ENCODE measurements at regions not wholly inside any gene's neighbourhood (a gene's known extent, or its start where the extent isn't known, plus 50 kb on each side); places are given as distances from the start of the nearest gene placed in this dataset.

GRCh38 chr6:163991321-163991720, 576.8 kb downstream of the QKI start:
- TF ChIP-seq CTCF (IDR thresholded peaks at IDR 0.05; ENCODE audit: control insufficient read depth, insufficient read depth, low read depth, low read length, missing control alignments), result no peak
- no peak overlapping the region for H3K4me3 ChIP-seq (ENCODE audit: control insufficient read depth, low read depth, low read length)
- DNase-seq (ENCODE audit: low read depth), result no peak

- no peak for TF ChIP-seq CTCF (IDR thresholded peaks at IDR 0.05; ENCODE audit: control insufficient read depth, insufficient read depth, low read depth, low read length, missing control alignments)
- DNase-seq (ENCODE audit: low read depth), result no peak
- no peak overlapping the region for H3K4me3 ChIP-seq (ENCODE audit: control insufficient read depth, low read depth, low read length)
Observed at GRCh38 chr6:163986313-163986712, 571.8 kb downstream of the QKI start.

GRCh38 chr6:163985710-163986109, 571.2 kb downstream of the QKI start:
- DNase-seq (ENCODE audit: low read depth), result no peak
- H3K4me3 ChIP-seq (ENCODE audit: control insufficient read depth, low read depth, low read length), result no peak overlapping the region
- TF ChIP-seq CTCF (IDR thresholded peaks at IDR 0.05; ENCODE audit: control insufficient read depth, insufficient read depth, low read depth, low read length, missing control alignments), result no peak

GRCh38 chr6:163985040-163985439, 570.5 kb downstream of the QKI start:
- TF ChIP-seq CTCF (IDR thresholded peaks at IDR 0.05; ENCODE audit: control insufficient read depth, insufficient read depth, low read depth, low read length, missing control alignments), result no peak
- H3K4me3 ChIP-seq (ENCODE audit: control insufficient read depth, low read depth, low read length), result no peak overlapping the region
- no peak for DNase-seq (ENCODE audit: low read depth)

DNA sequence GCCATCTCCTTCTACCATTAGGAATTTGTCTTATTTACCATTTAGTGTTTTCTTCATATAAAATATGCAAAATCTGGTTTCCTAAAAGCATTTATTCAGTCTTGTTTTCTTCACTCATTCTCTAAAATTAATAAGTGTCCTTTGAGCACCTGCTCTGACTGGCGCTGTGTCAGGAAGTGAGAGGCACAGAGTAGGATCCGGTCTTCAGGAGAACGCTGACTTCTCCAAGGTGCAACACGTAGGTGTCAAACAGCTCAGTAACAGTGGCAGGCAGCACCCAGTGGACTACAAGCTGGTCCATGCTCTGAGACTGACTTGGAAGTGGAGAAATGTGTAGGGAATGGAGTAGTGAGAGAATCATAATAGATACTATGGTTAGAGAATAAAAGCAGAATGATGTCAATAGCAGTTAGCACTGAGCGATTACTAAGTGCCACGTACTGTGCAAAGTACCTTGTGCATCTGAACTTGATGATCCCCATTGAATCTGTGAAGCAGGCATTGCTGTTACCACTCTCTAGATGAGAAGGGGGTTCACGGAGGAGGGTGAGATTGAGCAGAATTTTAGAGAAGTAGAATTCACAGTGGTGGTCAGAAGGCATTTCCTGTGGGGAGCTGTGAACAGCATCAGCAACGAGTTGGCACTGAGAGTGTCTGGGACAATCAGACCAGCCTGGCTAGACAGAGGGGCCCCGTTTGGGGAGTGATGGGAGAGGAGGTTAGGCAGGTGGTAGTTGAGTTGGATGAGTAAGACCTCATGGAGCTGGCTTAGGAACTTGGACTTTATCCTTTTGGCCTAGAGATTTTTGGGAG, 569.8 kb downstream of the QKI start:
- no peak for TF ChIP-seq CTCF (IDR thresholded peaks at IDR 0.05; ENCODE audit: control insufficient read depth, insufficient read depth, low read depth, low read length, missing control alignments)
- no peak overlapping the region for H3K4me3 ChIP-seq (ENCODE audit: control insufficient read depth, low read depth, low read length)
- DNase-seq (ENCODE audit: low read depth), result no peak

DNA sequence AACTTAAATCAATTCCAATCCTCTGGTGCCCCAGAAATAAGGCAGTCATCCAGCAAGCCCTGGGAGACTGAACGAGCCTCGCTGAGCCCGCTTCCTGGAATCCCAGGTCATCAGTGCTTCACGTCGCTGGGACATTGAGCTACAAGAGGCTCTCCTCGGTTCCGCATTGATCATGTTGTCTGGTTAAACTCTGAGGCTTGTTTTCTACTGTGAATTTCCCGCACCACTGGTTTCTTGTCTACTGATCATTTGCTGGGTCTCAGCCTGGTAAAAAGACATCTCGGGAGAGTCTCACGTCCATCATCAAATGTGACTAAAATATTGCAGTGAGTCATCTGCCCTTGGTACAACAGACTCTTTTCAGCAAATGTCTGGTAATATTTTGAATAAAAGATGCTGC, 569.2 kb downstream of the QKI start:
- TF ChIP-seq CTCF (IDR thresholded peaks at IDR 0.05; ENCODE audit: control insufficient read depth, insufficient read depth, low read depth, low read length, missing control alignments), result no peak
- DNase-seq (ENCODE audit: low read depth), result no peak
- H3K4me3 ChIP-seq (ENCODE audit: control insufficient read depth, low read depth, low read length), result no peak overlapping the region

Measured in AG09309 (cell line).